DMS153 (cell line): ENCODE measurements at regions not wholly inside any gene's neighbourhood (a gene's known extent, or its start where the extent isn't known, plus 50 kb on each side); places are given as distances from the start of the nearest gene placed in this dataset.
"Not testable (repeated sequence)": the region's sequence is repeated elsewhere in the genome, so short reads cannot be mapped to it uniquely, and the experiment has no call there.

Experiments
- DNase-seq: peaks from one replicate; lab custom pipeline; 2025; lab: John Stamatoyannopoulos, UW

DNA sequence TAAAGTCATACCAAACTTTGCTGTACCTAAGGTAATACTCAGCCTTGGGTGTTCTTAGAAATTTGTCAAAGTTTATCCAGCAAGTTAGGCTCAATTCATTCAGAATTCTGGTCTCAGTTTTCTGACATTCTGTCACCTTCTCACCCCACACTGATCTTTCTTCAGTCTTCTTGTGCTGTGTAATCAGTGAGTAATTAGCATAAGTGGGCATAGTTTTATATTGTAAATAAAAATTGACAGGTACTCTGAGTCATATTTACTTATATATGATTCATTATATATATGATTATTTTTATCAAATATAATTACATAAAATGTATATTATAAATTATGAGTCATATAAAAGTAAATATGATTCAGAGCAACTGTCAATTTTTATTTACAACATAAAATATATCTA, 170.9 kb upstream of the MAGI2 start:
- DNase-seq: no peak

DNA sequence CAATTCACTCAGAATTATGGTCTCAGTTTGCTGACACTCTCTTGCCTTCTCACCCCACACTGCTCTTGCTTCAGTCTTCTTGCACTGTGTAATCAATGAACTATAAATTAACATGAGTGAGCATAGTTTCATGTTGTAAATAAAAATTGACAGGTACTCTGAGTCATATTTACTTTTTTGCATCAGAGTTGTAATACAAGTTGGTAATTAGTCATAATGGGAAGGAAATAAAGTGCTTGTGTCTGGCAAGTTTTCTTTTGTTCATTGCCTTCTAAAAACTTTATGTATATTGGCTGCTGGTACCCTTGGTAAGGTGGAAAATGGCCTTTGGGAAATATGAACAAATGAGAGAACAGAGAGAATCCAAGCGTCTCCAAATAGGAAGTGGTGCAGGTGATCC, 169.3 kb upstream of the MAGI2 start:
- DNase-seq: no peak

DNA sequence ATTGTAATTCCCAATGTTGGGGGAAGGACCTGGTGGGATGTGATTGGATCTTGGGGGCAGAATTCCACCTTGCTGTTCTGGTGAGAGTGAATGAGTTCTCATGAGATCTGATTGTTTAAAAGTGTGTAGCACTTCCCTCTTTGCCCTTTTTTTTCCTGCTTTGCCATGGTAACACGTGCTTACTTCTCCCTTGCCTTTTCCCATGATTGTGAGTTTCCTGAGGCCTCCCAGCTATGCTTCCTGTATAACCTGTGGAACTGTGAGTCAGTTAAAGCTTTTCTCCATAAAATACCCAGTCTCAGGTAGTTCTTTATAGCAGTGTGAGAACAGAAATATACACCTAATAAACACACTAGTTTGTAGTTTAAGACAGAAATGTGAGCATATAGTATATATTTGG, 166.8 kb upstream of the MAGI2 start:
- DNase-seq: no peak

DNA sequence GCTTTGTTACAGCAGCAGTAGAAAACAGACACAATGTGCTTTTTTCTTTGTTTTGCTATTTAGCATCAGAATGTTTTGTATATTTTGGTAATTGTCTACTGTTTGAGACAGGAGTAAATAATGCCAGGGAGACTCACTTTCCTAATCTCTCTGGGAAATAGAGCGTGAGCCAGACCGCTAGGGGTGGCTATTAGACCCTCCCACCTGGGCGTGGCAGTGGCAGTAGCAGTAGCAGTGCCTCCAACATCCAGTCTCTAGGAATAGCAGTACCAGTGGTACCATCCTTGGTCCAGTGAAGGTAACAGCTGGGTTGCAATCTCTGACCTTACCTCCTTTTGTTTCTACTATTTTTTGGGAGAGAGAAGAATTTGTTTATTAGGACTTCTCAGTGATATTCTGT, 165.7 kb upstream of the MAGI2 start:
- no peak for DNase-seq

DNA sequence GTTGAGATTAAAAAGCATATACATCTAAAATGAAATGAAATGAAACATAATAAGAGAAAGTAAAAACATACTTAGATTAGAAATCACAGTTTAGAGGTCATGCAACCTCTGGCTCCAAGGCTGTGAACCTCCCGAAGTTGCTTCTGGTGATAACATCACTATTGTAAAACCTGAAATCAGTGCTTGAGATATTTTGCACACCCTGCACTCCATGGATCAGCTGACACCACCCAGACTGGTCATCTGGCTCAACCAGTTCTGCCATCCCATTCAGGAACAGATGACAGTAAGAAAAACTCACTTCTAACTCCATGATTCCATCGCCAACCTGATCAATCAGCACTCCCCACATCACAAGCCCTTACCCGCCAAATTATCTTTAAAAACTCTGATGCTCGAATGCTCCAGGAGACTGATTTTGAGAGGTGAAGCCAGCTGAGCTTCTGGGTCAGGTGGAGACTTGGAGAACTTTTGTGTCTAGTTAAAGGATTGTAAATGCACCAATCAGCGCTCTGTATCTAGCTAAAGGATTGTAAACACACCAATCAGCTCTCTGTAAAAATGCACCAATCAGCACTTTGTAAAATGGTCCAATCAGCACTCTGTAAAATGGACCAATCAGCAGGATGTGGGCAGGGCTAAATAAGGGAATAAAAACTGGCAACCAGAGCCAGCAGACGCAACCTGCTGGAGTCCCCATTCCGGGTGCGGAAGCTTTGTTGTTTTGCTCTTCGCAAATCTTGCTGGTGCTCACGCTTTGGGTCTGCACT, 162.6 kb upstream of the MAGI2 start:
- no peak for DNase-seq

DNA sequence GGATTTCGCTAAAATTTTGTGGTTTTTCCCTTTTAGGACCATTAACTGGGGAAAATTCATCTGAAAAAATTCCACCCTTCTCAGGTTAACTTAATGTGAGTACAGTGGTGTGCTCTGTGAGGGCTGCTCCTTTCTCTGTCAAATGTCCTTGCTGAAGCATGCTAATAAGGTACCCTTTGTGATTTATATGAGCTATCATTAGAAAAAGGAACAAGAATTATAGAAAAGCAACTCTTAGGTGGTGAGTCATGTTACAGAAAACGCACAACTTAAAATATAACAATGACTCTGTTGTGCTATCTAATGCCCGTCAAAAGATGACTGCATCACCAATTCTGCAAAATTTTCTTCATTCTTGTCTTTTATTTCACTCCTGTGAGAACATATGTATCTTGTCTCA, 162.0 kb upstream of the MAGI2 start:
- DNase-seq: no peak

DNA sequence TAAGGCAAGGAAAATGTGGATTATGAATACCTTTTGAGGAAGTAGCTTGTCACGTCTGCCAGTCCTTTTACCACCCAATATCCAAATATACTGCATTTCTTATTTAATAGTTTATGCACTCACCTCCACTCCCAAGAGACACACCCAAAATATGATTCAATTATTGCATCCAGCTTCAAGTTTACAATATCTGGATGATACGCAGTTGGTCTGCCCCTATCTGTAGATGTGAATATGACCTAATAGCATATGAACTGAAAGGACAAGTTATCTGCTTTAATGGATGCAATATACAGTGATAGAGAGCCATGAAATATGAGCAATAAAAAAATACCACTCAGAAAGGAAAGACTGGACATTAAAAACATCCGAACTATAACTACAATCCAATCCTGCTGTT, 159.4 kb upstream of the MAGI2 start:
- no peak for DNase-seq

DNA sequence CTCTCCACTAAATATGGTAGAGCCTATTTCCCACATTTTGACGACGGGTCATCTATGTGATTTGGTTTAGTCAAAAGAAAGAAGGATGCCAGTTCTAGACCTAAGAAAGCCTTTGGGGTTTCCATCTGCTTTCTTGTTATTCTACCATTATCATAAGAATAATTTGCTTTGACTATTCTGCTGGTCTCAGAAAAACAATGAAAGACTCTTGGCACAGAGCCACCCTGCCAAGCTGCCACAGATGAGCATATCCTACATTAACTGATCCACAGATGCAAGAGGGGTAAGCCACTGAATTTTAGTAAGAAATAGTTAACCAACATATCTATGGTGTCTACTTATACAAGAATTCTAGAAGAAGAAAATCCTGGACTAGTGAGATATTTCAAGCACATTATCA, 158.6 kb upstream of the MAGI2 start:
- no peak for DNase-seq

DNA sequence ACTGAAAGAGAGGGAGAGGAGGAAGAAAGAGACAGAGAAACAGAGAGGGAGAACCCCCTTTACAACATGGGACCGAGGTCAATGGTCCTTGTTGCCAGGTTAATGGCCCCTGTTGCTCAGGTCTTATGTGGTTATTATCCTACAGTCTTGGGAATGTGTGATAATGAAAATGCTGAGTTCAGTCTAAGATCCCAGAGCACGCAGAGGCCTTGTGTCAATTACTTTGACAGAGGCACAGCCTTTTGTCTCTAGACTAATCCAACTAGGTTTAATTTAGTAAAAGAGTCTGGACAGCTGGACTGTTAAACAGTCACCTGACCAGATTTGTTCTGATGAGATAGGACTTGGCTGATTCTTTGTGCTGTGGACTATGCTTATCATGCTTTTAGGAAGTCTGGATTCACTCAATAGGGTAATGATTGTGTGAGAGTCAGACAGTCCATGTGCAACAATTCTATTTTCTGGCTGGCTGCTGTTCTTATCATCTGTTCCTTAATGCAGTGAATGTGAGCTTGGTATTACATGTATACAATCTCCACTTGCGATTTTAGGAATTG, 157.4 kb upstream of the MAGI2 start:
- no peak for DNase-seq

DNA sequence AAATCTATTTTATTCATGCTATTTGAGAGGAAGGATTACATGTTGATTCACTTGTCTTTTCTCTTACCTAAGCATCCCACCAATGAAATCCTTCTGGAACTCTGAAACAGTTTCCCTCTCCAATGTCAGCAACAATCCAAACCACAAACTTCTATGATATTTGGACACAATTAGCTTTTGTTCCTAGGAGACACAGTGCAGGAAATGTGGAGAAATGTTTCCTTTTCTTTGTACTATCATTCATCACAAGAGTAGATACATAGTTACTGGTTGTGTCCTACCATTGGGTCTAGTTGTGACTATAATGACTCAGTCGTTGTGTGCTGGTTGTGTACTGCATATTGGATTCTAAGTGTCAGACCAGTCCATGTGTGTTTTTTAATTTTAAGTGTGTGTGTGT, 156.8 kb upstream of the MAGI2 start:
- no peak for DNase-seq

DNA sequence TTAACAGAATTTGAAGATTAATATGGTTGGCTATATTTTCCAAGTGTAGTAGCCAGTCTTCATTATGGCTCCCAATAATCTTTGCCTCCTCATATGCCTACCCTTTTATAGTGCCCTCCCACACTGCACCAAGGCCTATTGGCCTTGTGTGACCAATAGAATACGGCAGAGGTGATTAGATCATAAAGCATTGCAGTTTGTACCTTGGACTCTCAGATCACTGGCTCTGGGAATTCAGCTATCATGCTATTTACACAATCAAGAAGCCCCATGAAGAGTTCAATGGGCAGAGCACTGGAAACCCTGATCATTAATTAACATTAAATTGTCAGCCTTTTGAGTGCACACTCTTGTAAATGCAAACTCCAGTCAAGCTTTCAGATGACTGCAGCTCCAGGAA, 154.5 kb upstream of the MAGI2 start:
- DNase-seq: no peak

DNA sequence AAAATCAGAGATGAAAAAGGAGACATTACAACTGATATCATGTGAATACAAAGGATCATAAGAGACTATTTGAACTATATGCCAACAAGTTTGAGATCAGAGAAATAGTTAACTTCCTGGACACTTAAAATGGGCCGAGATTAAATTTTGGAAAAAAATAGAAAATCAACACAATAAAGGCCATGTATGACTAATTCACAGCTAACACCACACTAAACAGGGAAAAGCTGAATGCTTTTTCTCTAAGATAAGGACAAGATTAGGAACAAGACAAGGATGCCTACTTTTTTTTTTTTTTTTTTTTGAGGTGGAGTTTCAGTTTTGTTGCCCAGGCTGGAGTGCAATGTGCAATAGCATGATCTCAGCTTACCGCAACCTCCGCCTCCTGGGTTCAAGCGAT, 151.4 kb upstream of the MAGI2 start:
- no peak for DNase-seq

DNA sequence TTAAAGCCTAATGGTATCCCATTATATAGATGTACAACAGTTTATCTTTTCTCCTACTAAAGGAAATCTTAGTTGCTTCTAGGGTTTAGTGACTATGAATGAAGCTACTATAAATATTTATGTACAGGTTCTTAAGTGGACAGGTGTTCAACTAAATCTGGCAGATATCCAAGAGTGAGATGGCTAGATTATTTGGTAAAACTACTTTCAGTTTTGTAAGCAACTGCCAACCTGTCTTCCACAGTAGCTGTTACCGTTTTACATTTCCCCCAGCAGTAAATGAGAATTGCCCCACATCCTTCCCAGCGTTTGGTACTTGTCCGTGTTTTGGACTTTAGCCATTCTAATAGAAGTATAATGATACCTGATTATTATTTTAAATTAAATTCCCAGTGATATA, 144.9 kb upstream of the MAGI2 start:
- DNase-seq: peak; percentile 79

DNA sequence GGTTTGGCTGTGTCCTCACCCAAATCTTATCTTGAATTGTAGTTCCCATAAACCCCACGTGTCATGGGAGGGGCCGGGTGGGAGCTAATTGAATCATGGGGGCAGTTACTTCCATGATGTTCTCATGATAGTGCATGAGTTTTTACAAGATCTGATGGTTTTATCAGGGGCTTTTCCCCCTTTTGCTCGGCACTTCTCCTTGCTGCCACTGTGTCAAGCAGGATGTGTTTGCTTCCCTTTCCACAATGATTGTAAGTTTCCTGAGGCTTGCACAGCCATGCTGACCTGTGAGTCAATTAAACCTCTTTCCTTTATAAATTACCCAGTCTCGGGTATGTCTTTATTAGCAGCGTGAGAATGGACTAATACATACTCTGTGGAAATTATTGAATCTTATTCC, 141.2 kb upstream of the MAGI2 start:
- not testable (repeated sequence) for DNase-seq

DNA sequence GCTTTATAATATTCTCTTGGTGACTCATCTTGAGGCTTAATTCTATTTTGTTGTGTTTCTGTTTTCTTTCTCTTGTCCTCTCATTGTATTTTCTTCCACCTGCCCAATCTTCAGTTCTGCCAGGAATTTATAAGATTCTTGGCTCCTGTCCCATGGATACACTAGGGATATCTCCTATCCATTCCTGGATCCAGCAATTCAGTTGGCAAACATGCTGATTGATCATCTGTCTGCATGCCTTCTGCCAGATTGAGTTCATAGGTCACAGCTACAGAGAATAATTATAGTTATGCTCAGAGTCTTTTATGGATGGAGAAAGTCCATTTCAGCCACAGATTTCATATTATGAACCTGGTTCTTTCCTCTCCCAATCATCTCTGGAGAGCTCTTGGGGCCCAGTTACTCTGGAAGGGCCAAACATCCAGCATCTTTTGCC, 140.4 kb upstream of the MAGI2 start:
- DNase-seq: no peak

DNA sequence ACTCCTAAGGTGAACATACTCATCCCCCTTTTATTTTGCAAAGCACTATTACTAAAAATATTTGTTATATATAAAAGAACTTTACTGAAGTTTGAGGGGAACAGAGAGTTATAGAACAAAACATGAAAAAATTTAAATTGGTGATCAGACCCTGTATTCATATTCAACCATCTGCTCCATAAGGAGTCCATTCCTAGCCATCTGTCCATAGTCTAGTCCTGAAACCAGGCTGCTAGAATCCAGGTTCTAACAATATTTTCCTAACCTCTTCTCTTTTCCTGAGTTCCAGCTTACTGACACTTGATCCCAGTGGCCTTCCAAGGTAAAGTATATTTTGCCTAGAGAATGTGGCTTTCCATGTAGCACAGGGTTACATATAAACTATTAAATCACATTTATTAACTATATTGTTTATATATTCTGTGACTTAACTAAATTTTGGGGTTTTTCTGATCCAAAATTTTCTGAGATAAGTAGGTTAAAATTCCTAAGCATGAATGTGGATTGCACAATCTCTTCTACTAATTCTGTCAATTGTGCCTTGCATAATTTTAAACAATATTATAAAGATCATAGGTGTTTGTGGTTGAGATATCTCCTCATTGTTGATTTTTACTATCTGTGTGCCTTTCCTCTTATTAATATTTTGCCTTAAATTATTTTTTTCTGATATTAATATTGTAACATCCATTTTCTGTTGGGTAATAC, 137.6 kb upstream of the MAGI2 start:
- no peak for DNase-seq

DNA sequence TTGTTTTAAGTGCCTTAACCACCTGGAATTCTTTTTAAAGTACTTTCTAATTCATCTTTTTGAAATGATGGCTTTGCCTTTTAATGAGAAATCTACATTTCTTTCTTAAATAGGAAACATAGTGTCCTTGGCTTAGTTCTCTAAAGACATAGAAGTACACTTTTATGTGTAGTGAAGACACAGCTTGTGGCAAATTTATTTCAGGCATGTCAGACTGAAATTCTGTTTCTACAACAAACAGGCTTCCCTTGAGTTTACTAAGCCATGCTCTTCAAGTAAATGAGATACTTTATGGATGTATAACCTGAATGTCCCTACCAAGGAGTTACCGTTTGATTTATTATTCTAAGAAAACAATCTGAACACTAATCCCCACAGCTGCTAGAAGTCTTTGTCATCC, 136.9 kb upstream of the MAGI2 start:
- DNase-seq: no peak

DNA sequence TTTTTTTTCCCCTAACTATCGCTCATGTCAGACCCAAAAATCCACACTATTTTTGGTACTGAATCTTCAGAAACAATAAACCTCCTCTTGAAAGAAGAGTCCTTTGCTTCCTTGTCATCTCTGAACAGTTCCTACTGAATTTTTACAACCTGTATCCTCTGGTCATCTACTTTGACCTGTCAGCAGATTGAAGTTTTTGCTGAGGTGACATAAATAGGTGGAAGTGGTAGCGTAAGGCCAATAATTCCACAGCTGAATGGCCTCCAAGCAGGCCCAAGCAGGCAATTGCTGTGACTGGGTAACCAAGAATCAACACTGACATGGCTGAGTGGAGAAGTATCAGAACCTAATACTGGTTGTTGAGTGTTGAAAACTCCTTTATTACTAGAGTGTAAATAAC, 117.4 kb upstream of the MAGI2 start:
- DNase-seq: no peak

DNA sequence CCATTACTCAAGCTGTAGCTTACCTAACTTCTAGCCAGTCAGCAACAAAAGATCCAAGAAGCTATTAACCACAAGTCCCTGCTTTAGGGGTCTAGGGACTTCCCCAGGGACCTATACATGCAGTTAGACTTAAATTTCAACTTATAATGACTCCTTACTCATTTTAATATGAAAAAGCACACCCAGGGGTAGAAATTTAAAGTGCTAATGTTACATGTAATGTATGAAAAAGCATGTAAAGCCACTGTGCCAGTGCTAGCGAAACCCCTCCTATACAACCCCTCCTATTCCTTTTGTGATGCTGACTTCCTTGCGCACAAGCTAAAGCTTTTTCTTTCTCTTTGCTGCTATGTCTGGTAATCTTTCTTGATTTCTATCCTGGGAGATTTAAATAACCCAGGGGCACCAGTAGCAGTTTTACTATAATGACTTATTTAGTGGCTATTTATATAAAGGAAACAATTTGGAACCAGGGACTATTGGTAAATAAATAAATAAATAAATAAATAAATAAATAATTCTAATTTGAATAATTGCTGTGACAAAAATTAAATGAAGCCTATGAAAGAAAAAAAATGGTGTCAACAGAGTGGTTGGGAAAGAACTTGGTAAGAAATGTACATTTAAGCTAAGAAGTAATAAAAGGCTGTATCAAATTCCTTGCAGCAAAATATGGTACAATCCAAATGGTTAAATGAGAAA, 110.5 kb upstream of the MAGI2 start:
- no peak for DNase-seq

DNA sequence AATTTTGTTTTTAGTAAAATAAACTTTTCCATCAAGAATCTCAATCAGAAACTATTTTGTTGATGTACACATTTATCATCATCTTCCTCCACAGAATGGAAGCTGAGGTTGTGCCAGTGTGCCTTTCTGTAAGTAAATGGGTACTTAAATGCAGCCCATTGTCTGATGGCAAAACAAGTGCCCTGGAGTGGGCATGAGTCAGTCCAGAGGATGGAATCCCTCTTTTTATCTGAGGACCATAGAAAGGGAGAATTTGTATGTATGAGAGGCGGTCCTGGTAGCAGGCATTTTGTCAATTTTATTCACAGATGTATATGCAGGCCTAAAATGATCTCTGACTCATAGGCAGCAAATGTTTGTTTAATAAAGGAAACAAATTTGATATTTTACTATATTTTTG, 102.1 kb upstream of the MAGI2 start:
- DNase-seq: no peak

DNA sequence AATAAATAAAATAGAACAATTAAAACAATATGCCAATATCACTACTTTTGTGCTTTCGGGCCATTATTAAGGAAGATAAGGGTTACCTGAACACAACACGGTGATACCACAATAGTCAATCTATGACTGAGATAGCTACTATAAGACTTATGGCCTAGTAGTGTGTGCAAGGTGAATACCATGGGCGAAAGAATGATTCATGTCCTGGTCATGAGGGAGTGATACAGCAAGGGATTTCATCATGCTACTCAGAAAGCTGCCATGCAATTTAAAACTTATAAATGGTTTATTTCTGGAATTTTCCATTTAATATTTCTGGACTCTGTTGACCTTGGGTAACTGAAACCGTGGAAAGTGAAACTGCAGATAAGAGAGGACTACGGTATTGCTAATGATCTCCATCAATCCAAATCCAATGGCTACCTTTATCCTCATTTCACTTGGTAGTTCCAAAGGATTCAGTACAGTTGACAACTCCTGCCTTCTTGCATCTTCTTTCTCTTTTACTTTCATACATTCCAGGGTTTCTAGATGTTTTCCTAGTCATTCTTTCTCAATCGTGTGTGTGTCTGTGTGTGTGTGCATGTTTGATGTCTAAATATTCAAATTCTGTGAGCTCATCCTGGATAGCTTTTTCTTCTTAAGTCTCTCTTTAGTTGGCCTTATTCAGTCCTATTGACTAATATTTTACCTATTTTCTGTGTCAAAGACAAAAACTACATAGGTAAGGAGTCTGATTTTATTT, 100.5 kb upstream of the MAGI2 start:
- no peak for DNase-seq

DNA sequence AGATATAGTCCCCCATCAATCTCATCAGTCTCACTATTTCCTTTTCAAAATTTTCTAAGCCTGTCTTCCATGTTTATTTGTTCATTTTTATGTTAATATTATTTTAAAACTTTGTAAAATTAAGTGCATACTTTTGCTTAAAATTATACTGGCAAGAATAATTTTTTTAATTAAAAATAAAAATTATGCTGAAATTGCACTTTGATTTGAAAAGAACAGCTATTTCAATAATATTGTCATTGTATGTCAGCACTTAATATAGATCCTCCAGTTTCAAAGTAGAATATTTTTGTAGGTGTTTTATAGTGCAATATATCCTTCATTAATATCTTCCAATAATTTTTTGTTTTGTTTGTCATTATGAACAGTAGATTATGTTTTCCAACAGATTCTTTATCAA, 99.0 kb upstream of the MAGI2 start:
- no peak for DNase-seq
